ENCODE measurements at regions not wholly inside any gene's neighbourhood (a gene's known extent, or its start where the extent isn't known, plus 50 kb on each side); places are given as distances from the start of the nearest gene placed in this dataset.
A peak's percentile ranks its signal among the peaks of the same experiment; 100 is the strongest.

DNA sequence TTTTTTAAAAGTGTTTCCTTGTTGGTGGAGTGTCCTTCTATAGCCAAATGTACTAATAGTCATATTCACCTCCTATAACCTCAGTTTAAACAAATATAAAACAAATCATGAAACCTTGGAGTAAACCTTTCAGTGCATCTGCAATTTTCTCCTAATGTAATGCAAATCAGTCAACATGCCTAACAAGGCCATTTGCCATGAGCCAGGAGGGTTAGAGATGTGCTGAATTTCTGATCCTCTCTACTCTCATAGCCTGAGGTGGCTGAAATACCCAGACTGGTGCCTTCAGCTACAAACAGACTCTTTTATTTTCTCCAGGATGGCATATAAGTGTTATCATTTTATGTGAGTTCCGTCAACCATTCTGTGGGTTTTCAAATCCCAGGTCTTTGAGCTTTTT lies 908.1 kb downstream of the GALC start:
- DNase-seq = no peak

DNA sequence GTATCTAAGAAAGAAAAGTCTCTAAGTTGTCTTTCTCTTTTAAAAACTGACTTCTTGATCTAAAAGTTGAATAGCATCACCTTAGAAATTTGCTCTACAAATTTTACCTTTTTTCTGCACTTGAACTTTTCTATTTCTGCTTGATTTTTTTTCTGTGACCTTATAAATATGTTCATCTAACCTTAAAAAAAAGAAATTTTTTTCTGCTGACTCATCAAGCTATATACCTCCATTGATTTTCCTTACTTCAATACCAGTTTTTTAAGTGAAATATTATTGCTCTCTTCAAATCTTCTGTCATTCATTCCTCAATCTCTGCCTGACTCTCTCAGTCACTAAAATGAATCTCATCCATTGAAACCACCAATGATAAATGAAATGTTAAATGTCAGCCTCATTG lies 910.1 kb downstream of the GALC start:
- no peak for DNase-seq

DNA sequence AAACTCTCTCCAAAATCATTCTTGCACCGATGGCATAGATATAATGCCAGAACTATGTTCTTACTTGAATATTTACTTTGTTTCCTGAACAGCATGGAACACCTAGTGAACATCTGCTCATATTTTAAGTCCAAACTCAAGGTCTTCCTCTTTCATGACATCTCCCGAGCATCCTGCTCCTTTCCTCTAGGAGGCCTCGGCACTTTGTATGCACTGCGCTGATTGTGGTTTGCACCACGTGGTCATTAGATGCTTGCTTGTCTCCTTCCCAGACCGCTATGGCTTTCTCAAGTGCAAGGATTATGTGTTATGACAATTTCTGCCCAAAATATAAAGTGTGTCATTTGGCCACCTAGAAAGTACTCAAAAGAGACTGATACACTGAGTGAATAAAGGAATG lies 912.0 kb downstream of the GALC start:
- no peak for DNase-seq

DNA sequence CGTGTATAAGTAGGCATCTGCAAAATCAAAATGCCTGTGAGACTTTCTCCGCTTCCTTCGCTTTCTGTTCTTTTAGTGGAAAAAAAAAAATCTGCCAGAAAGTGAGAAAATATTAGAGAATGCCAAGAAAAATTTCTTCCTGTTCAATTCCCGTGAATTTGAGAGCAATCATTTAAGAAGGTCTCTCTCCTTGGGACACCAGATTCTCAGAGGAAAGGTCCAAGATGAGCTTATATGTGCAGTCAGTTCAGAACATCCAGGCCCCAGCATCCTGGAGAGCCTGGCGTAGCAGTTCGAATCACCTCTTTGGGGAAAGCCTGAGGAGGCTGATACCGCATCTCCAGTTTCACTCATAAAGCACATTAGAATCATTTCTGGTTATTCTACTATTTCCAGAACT lies 912.8 kb downstream of the GALC start:
- no peak for DNase-seq

DNA sequence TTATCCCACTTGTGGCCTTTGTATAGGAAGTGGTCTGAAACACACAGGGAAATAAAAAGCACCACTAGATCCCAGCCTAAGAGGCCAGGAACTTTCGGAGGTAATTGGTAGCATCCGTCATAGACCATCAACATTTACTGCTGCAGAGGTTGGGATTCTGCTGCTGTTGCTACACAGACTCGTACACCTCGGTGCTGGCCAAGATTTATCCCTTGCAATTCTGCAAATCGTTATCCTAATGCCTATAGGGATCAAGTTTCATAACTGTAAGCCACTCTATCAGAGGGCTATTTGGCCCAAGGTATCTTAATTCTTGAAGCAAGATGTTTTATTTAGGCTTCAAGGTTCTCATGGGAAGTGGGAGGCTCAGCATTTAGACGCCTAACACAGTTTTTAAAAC lies 913.6 kb downstream of the GALC start:
- no peak for DNase-seq

DNA sequence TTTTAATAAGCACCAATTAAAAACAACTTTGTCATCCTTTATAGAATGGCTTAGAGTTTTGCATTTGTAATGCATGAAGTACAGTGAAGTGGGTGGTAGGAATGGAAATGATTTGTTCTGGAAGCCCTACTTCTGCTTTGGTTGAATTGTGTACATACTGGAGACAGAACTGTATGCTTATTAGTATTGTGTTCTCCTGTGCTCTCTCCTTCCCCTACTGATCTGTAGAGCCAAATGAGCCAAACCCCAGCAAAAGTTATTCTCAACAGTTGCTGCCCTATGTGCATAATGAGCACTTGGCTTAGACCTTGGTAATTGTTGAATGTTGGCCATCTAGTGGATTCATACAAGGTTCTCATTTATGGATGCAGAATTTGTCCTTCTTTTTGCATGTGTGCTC lies 916.1 kb downstream of the GALC start:
- DNase-seq = no peak

DNA sequence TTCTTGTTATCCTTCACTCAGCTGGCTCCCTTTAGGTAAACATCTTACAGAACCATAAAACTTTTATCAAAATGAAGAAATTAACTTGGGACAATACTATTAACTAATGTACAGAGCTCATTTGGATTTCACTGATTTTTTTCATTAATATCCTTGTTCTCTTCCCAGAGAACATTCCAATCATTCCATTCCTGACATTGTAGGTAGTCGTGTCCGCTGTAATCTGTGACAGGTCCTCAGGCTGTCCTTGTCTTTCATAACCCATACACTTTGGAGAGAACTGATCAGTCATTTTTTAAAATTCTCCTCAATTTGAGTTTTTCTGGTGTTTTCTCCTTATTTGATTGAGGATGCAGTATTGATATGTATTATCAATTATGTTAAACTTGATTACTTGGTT lies 916.8 kb downstream of the GALC start:
- DNase-seq = no peak

DNA sequence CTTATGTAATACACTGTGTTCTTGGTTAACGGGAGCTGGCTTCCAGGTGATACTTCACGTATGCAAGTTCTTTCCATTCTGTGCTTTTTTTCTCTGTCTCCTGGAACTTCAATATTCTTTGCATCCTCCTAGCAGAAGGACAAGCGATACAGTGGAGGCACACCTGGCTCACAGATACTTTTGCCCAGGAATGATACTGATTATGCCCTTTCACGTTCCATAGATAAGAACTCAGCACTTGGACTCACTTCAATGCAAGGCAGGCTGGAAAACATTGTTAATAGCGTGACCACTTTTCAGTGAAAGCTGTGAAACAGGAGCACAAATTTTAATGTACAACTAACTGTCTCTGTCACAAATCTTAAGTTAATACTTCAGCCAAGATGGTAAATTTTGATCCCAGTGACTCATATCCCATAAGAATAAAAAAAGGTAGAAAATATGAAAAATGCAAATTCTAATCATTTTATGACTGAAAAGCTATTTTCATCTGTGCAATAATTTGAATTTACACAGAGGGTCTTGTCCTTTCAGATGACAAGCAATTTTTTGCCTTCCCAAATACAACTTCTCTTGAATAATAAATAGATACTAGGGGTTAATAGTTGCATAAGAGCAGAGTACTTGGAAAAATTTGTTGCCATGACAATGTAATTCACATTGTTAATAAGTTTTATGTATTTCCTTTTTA lies 919.0 kb downstream of the GALC start:
- DNase-seq = no peak

DNA sequence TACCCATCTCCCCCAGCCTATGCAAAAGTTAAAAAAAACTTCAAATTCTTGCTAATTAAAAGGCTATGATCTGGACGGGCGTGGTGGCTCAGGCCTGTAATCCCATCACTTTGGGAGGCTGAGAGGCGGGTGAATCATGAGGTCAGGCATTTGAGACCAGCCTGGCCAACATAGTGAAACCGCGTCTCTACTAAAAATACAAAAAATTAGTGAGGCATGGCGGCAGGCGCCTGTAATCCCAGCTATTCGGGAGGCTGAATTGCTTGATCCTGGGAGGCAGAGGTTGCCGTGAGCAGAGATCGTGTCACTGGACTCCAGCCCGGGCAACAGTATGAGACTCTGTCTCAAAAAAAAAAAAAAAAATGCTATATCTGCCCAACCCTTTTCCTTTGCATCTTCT lies 925.4 kb downstream of the GALC start:
- no peak for DNase-seq

DNA sequence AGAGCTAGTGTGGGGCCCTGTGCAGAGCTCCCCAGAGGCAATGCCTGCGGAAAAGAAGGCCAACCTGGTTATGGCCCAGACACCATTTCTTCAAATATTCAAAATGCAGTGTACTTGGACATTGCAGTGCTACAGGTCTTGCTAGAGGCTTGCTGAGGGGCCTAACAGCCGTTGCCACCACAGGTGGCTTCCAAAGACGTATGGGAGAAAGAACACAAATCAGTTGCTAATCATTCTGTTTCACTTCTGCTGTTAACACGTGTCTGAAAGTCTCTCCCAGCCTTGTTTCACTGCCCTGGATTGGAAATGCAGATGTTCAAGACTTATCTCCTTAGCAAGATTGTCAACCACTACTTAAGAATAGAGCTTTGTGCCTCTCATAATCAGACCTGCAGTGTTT lies 925.9 kb downstream of the GALC start:
- DNase-seq = no peak

DNA sequence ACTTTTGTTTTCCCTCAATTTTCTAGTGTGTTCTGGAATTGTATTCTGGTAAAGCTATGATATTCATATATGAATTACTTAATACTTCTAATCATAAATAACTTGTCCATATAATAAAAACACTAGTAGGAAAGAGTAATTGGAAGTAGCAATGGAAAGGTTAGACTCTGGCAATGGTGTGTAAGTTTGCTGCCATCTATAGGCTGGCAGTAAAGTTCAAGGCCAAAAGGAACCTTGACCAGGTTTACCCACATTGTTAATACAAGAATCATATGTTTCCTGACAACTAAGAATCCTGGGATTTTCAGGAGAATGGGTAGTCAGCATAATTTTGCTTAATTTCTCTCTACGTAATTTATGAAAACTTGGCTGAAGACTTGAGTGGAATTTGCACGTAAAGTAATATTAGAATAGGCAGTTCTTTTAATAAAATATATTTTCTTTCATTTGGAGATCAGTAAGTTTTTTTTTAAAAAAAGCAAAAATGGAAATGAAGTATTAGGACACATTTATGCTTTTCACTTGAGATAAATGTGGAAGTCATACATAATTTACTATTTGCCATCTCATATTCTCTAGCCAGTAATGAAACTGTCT lies 926.7 kb downstream of the GALC start:
- DNase-seq = no peak

DNA sequence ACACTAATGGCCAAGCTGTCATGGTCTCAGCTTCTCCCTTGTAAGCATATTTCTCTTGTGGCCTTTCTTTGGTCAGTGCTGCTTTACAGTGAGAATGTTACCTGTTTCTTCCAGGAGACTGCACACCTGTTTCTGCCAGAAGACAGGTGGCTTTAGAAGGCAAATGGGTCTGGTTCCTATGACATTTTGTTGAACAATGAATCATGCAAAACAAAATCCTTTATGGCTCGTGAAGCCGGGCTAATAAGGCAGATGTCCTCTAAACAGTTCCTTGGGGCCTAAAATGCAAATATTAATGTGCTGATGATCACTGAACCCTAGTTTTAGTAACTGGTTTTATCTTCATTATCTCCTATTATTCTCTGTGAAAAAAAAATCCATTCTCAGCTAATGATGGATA lies 927.6 kb downstream of the GALC start:
- no peak for DNase-seq

DNA sequence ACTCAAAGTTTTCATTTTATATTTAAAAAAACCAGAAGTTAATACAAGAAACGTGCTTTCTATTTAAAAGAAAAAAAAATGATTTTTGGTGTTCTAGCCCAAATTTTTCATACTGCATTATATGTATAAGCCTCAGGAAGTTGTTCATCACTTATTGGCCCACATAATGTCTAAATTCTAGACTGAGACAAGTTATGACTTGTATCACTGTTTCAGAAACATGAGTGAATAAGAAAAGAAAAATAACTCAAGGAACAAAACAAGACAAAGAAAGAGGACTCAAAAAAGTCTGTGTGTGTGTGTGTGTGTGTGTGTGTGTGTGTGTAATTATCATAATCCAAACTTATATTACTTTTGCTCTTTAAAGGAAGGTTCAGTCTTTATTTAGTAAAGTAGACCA lies 929.8 kb downstream of the GALC start:
- no peak for DNase-seq

DNA sequence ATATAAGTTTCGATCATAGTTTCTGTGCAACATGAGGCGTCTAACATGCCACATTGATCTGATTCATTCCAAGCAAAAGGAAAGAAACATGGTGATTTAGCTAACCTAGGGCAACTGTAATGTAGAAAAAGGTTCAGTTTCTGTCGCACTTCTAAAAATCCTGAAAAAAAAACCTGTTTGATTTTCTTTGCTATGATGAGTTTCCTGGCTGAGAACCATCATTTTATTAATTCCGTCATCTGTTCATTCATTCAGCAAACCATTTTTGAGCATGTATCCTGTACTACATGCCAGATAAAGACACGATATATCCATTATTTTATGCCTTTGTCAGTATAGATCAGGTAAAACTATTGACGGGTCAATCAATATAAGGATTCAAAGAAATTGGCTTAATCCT lies 932.6 kb downstream of the GALC start:
- no peak for DNase-seq

DNA sequence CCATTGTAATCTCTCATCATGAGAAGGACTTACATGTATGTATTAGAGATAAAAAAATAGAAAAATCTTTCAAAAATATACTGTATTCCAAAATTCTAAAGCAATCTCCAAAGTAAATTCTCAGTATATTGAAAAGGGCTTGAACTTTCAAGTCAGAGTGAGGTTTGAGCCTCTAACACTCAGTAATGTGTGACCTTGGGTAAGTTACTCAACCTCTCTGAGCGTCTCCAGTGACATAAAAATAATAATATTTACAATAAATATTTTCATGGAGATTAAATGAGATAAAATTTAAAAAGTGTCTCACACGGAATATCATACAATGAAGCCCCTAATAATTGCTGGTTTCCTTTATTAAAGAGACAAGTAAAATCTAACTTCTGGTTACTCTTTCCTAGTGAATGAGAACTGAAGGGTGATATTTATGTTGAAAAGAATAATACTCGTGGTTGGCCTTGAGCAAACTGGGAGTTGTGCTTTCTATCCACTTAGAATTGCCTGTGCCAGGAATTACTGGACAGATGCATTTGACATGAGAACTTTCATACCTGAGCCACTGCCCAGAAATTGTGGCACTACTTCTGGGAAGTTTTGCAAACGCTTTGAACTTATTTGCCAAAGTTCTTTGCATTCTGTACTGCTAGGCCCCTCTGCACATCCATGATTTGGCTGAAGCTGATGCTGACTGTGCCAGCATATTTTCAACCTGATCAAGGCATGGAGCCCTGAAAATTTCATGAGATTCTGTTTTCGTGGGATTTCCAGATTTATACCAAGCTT lies 933.7 kb downstream of the GALC start:
- no peak for DNase-seq

DNA sequence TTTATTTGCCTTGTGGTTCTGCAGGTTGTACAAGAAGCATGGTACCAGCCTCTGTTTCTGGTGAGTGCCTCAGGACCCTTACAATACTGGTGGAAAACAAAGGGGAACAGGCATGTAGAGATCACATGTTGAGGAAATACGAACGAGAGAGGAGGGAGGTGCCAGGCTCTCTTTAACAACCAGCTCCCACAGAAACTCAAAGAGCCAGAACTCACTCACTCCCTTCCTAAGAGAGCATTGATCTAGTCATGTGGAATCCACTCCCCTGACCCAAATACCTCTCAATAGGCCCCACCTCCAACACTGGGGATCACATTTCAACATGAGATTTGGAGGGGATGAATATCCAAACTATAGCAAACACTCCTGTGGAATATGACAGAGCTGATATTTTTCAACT lies 938.0 kb downstream of the GALC start:
- DNase-seq = no peak

DNA sequence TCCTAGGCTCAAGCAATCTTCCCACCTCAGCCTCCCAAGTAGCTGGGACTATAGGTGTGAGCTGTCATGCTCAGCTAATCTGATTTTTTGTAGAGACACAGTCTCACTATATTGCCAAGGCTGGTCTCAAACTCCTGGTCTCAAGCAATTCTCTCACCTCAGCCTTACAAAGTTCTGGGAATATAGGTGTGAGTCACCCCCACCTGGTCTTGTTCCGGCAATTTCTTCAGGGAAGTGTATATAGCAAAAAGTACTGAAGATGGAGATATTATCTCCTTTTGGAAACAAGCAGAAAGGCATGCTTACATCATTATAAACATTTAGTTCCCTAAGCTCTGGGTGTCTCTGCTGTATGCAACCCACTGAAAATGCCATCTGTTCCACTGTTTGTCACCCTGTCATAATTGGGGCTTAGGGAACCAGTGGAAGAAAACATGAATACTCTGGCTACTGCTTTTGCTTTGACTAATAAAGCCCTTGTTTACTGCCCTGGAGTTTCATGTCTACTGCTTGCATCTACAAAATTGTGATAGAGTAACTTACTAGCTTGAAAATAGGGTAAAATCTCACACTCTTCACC lies 940.2 kb downstream of the GALC start:
- no peak for DNase-seq

DNA sequence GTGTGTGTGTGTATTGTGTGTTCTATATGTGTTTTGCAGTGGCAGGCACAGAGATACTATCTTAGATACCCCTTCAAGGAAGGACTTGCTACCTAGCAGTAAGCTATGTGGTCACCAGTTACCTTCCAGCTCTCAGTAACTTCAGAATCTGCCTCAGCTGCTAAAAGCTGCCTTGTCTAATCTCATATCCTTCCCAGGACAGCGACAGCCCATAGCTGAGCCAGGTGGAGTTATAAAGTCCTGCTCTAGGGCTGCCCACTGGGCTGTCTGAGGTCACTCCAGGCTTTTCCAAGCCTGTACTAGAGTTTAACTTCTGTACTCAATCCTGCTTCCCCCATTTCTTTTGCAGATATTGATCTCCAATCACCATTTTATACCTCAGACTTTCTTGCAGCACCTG lies 942.6 kb downstream of the GALC start:
- no peak for DNase-seq

DNA sequence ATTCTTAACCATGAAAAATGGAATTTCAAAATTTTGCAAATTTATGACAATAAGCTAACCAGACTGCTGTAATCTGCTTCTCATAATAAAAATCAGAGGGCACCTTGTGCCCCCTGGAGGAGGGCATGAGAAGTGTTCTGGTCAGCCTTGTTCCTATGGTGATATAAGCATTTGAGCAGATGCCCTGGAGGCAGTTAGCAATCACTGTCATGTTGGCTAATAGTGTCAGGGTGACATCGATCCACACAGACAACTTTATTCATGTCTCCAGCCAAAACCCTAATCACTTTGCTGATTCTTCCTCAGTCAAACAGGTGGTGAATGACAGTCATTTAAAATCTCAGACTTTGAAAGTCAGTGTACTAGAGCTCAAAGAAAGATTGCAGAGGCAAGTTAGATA lies 943.0 kb downstream of the GALC start:
- peak in 1 of 5 experiments; percentile 7 for DNase-seq

DNA sequence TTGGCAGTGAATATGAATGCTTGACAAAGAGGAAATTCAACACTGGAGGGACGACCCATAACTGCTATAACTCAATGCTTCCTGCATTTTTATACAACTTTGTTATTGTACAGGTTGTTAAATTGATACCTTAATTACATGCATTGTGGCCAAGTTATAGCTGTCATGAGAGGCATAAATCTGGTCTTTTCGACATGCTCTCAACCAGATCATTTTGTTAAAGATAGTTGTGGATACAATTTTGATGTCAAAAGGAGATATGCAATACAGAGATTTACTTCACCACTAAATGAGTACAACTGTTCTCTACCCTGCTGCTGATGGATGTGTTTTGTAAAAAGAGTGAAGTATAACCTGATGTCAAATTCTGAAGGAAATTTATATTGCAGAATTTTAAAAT lies 946.0 kb downstream of the GALC start:
- no peak for DNase-seq

DNA sequence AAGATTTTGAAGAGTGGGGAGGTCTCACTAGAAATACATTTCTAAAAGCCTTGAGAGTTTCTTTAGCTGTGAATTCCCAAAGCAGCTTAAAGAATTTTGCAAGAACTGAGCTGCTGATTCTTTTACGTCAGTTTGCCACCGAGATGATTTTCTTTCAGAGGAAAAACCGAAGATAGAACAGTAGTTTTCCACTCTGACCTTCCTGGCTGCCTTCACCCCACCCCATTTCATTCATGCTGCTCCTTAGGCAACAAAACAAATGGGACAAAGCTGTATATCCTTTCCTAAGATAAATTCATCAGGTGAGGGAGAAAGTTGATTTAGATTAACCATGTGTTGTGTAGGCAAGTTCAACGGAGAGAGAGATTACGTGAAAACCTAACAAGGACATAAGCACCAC lies 947.0 kb downstream of the GALC start:
- DNase-seq = no peak

DNA sequence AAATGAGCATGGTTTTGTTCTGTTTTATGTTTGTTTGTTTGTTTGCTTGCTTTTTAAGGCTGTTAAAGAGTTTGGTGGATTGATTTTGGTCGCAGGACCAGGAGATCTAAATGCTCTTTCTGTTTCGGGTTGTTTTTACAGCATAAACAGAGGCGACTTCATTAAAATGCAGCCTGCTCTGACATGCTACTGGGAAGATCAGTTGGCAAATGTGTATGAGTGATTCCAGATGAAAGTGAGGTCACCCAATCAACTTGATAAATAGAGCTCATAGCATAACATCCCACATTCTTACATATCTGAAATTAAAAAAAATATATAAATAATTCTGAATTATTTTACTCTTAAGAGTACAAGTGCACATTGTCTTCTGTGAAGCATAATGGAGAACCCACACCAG lies 947.7 kb downstream of the GALC start:
- DNase-seq = no peak

DNA sequence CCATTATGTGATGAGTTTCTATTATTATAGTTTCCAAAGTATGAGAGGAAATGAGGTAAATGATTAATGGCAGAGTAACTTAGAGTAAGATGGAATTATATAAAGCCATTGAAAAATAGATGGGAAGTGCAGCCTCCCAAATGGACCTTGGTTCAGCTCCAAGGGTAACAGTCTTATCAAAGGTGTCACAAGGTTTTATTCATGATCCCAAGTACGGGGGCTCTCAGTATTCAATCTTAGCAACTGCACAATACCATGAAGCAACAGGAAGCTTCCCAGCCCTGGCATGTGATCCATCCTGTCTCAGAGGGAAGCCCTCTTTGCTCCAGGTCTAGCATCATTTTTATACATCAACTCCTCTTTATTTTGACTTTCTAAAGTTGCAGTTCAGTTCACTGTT lies 948.2 kb downstream of the GALC start:
- no peak for DNase-seq

DNA sequence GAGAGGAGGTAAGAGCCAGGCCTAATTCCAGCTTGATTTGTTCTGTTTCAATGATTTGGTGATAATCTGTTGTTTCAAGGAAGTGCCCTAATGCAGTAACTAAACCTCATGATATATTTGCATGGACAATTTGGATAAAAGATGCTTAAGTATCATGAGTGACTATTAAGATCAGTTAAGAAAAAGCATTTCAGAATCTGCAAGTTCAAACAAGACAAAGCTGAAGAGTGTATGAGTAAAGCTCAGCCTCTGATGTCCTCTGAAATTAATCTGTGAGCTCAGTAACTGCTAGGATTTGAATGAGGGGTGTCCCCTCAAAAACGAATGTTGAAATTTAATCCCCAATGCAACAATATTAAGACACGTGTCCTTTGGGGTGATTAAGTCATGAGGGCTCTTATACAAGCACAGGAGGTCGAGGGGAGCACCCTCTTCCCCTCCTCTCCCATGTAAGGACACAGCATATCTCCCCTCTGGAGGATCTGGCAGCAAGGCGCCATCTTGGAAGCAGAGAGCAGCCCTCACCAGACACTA lies 949.2 kb downstream of the GALC start:
- no peak for DNase-seq
